ENCODE measurements at regions not wholly inside any gene's neighbourhood (a gene's known extent, or its start where the extent isn't known, plus 50 kb on each side); places are given as distances from the start of the nearest gene placed in this dataset.

- no peak for DNase-seq
Measured at GRCh38 chr5:29905626-29906353, 1287.7 kb upstream of the CDH6 start.

DNA sequence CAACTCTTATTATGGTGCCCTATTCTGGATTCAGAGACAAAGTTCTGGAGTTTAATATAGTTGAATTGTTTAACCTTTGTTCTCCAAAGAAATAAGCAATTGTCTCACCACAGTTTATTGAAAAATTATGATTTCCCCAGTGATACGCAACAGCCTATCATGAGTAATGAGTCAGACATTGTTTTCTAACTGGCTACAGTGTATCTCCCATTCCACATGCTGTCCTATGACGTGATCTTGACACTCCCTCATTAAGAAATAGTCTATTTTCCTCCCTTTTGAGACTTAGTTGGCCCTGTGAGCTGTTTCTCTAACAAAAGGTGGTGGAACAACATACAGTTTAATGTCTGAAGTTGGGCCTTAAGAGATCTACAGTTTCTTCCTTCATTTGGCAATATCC lies 1290.6 kb upstream of the CDH6 start:
- DNase-seq = no peak

- no peak for DNase-seq
Measured at GRCh38 chr5:29899583-29899982, 1293.9 kb upstream of the CDH6 start.

DNA sequence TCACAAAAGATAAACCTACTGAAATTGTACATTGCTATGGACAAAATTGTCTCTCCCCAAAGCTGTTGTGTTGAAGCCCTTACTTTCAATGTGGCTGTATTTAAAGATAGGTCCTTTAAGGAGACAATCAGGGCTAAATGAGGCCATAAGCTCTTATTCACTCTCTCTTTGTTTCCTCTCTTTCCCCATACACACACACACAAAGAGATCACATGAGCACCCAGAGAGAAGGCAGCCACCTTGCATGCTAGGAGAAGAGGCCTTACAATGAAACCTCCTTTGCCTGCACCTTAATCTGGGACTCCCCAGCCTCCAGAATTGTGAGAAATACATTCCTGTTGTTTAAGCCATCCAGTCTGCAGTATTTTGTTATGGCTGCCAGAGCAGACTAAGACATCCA lies 1295.6 kb upstream of the CDH6 start:
- no peak for DNase-seq

DNA sequence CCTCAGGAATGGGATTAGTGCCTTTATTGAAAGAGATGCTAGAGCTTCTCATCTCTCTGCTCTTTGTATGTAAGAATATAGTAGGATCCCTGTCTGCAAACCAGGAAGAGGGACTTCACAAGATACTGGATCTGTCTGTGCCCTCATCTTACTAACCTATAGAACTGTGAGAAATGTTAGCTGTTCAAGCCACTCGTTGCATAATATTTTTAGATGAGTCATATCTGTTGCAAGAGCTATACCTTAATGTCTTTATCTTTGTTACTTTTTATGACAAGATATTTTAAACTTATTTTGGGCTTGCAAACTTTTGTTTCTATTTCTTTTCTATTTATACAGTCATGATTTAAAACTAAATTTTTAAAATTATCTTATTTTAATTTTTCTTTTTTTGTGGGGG lies 1296.8 kb upstream of the CDH6 start:
- no peak for DNase-seq

DNA sequence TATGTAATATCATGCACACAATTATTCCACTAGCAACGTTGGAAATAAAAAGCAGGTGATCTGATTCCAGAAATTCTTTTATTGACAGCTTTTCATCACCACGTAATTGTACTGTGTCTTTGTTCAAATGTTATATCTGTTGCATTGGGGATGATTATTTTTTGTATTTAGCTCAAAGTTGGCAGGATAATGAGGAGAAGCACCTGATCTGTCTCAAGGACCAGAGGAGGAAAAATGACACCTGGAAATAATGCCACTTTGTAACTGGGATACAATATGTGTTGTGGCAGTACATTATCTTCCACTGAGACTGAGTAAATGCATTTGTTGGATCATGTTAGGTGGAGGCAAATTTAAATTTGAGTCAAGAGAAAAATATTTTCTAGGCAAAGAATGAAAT lies 1298.8 kb upstream of the CDH6 start:
- no peak for DNase-seq

GRCh38 chr5:29889051-29889450 lies 1304.4 kb upstream of the CDH6 start:
- DNase-seq = no peak

- no peak for DNase-seq
Measured at GRCh38 chr5:29885595-29885994, 1307.9 kb upstream of the CDH6 start.

- no peak for DNase-seq
Measured at GRCh38 chr5:29882036-29882435, 1311.5 kb upstream of the CDH6 start.

DNA sequence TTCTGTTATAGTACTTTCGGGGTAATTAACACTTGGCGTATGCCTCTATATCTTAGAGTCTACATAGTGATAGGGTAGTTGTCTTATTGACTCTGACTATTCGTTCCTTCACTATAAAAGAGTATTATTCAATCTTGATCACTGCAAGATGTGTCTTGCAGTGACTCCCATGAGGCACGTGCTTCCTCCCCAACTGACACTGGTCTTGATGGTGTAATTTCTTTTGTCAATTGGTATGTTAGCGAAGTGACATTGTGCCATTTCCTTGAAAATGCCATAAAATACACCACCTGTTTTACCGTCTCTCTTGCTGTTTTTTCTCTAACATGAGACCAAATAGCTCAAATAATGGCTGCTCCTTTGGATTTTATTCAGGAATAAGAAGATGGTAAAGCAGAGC lies 1314.1 kb upstream of the CDH6 start:
- no peak for DNase-seq

DNA sequence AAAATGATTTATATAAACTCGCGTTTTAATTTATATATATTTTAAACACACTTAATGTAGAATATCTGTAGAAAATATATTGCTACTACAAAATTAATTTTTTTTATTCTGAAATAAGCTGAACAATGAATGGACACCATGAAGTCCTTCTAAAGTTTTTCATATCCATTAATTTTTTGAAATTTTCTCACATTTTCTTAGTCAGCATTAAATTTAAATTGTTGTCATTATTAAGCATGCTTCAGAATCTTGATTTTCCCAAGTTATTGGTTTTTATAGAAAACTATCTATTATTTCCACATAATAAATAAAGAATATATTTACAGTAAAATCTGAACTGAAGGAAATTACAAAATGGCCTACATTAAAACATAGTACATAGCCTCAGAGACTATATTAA lies 1314.9 kb upstream of the CDH6 start:
- no peak for DNase-seq

DNA sequence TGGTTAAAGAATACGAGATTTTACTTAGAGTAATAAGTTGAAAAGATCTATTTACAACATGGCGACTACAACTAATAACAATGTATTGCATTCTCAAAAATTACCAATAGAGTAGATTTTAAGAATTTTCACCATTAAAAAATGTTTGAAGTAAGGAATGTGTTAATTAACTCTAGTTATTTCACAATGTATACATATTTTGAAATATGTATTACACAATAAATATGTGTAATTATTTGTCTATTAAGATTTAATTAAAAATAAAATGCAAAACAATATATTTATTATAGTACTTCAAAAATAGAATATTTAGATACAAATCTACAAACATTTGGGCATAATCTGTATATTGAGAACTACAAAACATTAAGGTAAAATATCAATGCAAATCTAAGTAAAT lies 1326.3 kb upstream of the CDH6 start:
- DNase-seq = no peak

DNA sequence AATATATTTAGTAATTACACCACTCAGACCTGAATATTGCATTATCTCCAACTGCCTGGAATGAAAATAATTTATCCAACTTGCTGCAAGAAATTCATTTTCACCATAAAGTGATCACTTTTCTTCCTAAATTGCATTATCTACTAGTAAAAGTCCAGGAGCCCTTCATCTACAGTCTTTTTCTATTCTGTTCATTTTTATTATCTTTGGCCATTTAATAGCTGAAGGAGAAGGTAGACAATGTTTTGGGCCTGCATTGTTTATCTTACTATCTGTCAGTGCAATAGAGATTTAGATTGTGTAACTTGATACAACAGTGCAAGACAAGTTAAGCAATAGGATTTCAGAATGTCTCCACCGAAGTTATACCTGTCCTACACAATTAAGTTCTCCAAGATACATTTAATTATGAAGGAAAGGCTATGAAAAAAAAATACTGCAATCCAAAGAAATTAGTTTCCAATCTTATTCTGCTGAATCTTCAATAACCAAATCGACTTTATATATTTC lies 1339.7 kb upstream of the CDH6 start:
- no peak for DNase-seq

- no peak for DNase-seq
Measured at GRCh38 chr5:29852329-29852728, 1341.2 kb upstream of the CDH6 start.

- DNase-seq = no peak
Measured at GRCh38 chr5:29845206-29845605, 1348.3 kb upstream of the CDH6 start.

GRCh38 chr5:29833394-29833793 lies 1360.1 kb upstream of the CDH6 start:
- no peak for DNase-seq

DNA sequence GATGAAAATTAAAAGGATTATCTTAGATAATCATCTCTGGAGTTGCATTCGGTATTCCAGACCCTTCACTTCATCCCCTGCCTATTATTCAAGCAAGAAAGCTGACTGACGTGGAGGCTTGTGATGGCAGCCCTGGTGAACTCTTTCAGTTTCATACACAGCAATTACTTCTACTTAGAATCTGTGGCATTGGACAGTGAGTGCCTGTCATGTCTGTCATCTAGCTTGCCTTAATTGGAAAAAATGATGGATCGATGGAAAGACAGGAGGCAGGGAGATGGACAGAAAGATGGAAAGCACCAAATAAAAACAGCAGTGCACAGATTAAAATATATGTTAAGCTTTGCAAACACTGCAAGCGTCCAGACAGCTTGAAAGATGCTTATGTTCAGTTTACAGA lies 1371.0 kb upstream of the CDH6 start:
- no peak for DNase-seq

DNA sequence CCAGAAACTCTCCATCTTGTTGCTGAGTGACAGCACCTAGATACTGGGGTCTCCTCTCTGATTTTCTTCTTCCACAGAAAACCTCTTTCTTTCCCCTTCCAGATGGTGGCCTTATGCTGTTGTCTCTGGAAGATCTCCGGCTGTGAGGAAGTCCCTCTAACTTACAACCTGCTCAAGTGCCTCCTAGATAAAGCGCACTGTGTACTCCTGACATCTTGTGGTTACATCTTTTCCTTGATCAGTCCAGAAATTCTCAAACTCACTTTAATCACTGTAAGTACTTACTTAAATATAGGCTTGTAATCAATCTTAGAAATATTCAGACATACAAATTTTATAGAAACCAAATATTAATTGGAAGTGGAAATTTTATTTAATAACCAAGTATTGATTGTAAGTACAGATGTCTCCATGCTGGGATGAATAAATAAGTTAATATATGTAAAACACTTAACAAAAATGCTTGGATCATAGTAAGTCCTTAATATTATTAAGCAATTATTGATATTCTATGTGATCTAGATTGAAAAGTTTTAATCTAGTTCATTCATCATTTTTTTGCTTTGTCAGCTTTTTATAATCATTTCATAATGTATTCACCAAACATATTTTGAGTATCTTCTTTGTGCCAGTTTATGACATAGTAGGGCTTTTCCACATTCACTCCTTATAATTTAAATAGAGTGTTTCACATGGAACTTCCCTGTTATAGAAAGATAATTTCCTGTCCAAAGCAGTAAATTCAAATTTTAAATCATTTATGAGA lies 1381.4 kb upstream of the CDH6 start:
- no peak for DNase-seq

- DNase-seq = no peak
Measured at GRCh38 chr5:29805804-29806203, 1387.7 kb upstream of the CDH6 start.

GRCh38 chr5:29800752-29801151 lies 1392.7 kb upstream of the CDH6 start:
- DNase-seq = no peak

- no peak for DNase-seq
Measured at GRCh38 chr5:29796013-29796412, 1397.5 kb upstream of the CDH6 start.

- DNase-seq = no peak
Measured at GRCh38 chr5:29795096-29795652, 1398.3 kb upstream of the CDH6 start.

- no peak for DNase-seq
Measured at GRCh38 chr5:29794141-29794787, 1399.2 kb upstream of the CDH6 start.

GRCh38 chr5:29790281-29790680 lies 1403.2 kb upstream of the CDH6 start:
- no peak for DNase-seq
